Activated CD4-positive, alpha-beta T cell treated with anti-CD3 and anti-CD28 coated beads for 4 hours (primary cell): ENCODE measurements at regions not wholly inside any gene's neighbourhood (a gene's known extent, or its start where the extent isn't known, plus 50 kb on each side); places are given as distances from the start of the nearest gene placed in this dataset.

ENCODE experiments used
- DNase-seq, 2 donors: peaks; one replicate each; pipeline ENCODE4 v3.0.0-alpha.2; 2020

- DNase-seq = no peak
Observed at GRCh38 chr20:52469128-52469527, 277.5 kb upstream of the ZFP64 start.

- no peak for DNase-seq
Observed at GRCh38 chr20:52465991-52466390, 274.4 kb upstream of the ZFP64 start.

- DNase-seq = no peak
Observed at GRCh38 chr20:52461582-52461981, 270.0 kb upstream of the ZFP64 start.

- no peak for DNase-seq
Observed at GRCh38 chr20:52459150-52459549, 267.6 kb upstream of the ZFP64 start.

- no peak for DNase-seq
Observed at GRCh38 chr20:52457826-52458225, 266.2 kb upstream of the ZFP64 start.

- no peak for DNase-seq
Observed at GRCh38 chr20:52454660-52455059, 263.1 kb upstream of the ZFP64 start.

GRCh38 chr20:52448513-52449232, 257.1 kb upstream of the ZFP64 start:
- DNase-seq = no peak

GRCh38 chr20:52447225-52447551, 255.6 kb upstream of the ZFP64 start:
- DNase-seq = no peak

- no peak for DNase-seq
Observed at GRCh38 chr20:52446421-52447224, 255.0 kb upstream of the ZFP64 start.

- DNase-seq = no peak
Observed at GRCh38 chr20:52444455-52444854, 252.9 kb upstream of the ZFP64 start.

GRCh38 chr20:52443874-52444273, 252.3 kb upstream of the ZFP64 start:
- no peak for DNase-seq

GRCh38 chr20:52441710-52442109, 250.1 kb upstream of the ZFP64 start:
- DNase-seq = no peak

- no peak for DNase-seq
Observed at GRCh38 chr20:52439375-52439774, 247.8 kb upstream of the ZFP64 start.

- DNase-seq = no peak
Observed at GRCh38 chr20:52438326-52438963, 246.9 kb upstream of the ZFP64 start.

- no peak for DNase-seq
Observed at GRCh38 chr20:52434453-52434852, 242.9 kb upstream of the ZFP64 start.

- no peak for DNase-seq
Observed at GRCh38 chr20:52434041-52434425, 242.5 kb upstream of the ZFP64 start.

GRCh38 chr20:52433326-52434040, 241.9 kb upstream of the ZFP64 start:
- DNase-seq = no peak

GRCh38 chr20:52432740-52433139, 241.2 kb upstream of the ZFP64 start:
- no peak for DNase-seq

- DNase-seq = no peak
Observed at GRCh38 chr20:52429029-52429428, 237.4 kb upstream of the ZFP64 start.

GRCh38 chr20:52427960-52428359, 236.4 kb upstream of the ZFP64 start:
- DNase-seq = no peak

- DNase-seq = no peak
Observed at GRCh38 chr20:52426856-52427255, 235.3 kb upstream of the ZFP64 start.

- no peak for DNase-seq
Observed at GRCh38 chr20:52425701-52426100, 234.1 kb upstream of the ZFP64 start.

GRCh38 chr20:52425253-52425652, 233.7 kb upstream of the ZFP64 start:
- DNase-seq = no peak
